ENCODE measurements at regions not wholly inside any gene's neighbourhood (a gene's known extent, or its start where the extent isn't known, plus 50 kb on each side); places are given as distances from the start of the nearest gene placed in this dataset.
"Not testable (repeated sequence)": the region's sequence is repeated elsewhere in the genome, so short reads cannot be mapped to it uniquely, and the experiment has no call there.

DNA sequence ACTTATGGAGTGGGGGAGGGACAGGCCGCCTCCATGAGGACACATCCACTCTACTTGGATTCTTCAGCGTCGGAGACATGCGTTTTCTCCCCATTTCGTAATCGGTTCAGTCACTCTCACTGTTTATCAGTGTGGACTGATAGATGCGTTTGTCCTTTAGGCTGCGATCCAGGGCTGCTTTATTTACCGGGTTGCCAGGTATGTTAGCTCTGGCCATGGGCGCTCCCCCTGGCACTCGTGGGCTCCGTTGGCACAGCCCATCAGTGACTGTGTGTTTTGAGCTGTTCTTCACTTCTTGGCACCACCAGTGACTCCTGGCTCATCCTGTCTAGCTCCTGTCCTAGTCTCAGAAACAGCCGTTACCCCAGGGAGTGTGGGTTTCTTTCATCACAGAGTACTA is 1203.3 kb downstream of the BRD1 start:
- H3K27me3 ChIP-seq (ENCODE audit: low read length) = no peaks in the 10 kb centered on the region
- no peaks in the 10 kb centered on the region for H3K79me2 ChIP-seq (ENCODE audit: low read length)
- DNase-seq = no peak
- no peak overlapping the region for H2AFZ ChIP-seq (ENCODE audit: low read length)
- H3K9me3 ChIP-seq (ENCODE audit: low read length) = no peaks in the 10 kb centered on the region
- no peak overlapping the region for H3K4me3 ChIP-seq (ENCODE audit: low read length)
- H3K9ac ChIP-seq (ENCODE audit: low read length) = no peak overlapping the region
- no peak overlapping the region for H3K27ac ChIP-seq (ENCODE audit: low read length)
- no peaks in the 10 kb centered on the region for H4K20me1 ChIP-seq (ENCODE audit: insufficient read depth, low read depth, low read length)
- H3K9me2 ChIP-seq (replicated peaks; ENCODE audit: insufficient read depth, low read length) = no peaks in the 10 kb centered on the region
- no peak overlapping the region for H3K4me2 ChIP-seq (ENCODE audit: low read depth, low read length, poor library complexity, severe bottlenecking)
- no peaks in the 10 kb centered on the region for H3K36me3 ChIP-seq (ENCODE audit: insufficient read depth, low read length)
- H3K4me1 ChIP-seq (ENCODE audit: low read length) = no peaks in the 10 kb centered on the region

DNA sequence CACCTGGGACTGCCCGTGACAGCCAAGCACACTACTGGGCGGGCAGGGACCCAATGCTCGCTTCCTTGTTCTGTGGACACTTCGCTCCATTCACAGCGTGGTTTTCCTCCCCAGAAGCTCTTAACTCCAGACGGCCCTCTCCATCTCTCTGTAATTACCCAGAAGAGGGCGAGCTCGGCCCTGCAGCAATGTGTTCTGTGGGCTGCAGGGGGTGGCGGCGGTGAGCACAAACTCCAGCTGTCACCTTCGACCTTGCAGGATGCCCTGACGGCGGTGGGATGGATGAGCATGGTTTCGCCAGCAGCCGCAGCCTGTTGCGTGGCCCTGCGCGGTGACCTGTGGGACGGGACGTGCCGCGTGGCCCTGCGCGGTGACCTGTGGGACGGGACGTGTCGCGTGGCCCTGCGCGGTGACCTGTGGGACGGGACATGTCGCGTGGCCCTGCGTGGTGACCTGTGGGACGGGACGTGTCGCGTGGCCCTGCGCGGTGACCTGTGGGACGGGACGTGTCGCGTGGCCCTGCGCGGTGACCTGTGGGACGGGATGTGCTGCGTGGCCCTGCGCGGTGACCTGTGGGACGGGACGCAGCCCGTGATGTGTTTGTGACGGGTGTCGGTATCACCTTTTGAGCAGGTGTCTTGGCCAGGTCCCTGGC is 1204.7 kb downstream of the BRD1 start:
- Histone ChIP-seq H4K20me1 (ENCODE audit: insufficient read depth, low read depth, low read length) (0 out of 2 replicates have a peak, but pooled peaks cover 1% of the 10 kb centered on the region), H3K4me2 (ENCODE audit: low read depth, low read length, poor library complexity, severe bottlenecking) (no peak overlapping the region), H3K36me3 (ENCODE audit: insufficient read depth, low read length) (no peaks in the 10 kb centered on the region), H3K79me2 (ENCODE audit: low read length) (no peaks in the 10 kb centered on the region), H3K4me3 (ENCODE audit: low read length) (no peak overlapping the region), H3K27me3 (ENCODE audit: low read length) (no peaks in the 10 kb centered on the region), H2AFZ (ENCODE audit: low read length) (no peak overlapping the region), H3K9ac (ENCODE audit: low read length) (no peak overlapping the region), H3K9me2 (replicated peaks; ENCODE audit: insufficient read depth, low read length) (no peaks in the 10 kb centered on the region), H3K27ac (ENCODE audit: low read length) (no peak overlapping the region), H3K9me3 (ENCODE audit: low read length) (no peaks in the 10 kb centered on the region), H3K4me1 (ENCODE audit: low read length) (no peaks in the 10 kb centered on the region)
- DNase-seq = no peak

DNA sequence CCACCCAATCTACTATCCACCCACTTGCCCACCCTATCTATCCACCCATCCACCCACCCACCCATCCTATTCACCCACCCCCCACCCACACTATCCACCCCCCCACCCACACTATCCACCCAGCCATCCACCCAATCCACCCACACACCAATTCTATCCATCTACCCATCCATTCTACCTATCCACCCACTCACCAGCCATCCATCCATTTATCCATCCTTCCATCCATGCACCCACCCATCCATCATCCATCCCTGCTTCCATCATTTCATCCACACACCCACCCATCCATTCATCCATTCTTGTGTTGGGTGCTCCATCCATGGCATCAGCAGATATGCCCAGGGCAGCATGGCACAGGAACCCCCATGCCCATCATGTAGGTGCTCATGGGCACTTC is 1206.6 kb downstream of the BRD1 start:
- H3K9me2 ChIP-seq (replicated peaks; ENCODE audit: insufficient read depth, low read length) = no peaks in the 10 kb centered on the region
- H3K9ac ChIP-seq (ENCODE audit: low read length) = no peak overlapping the region
- no peak for DNase-seq
- H3K27me3 ChIP-seq (ENCODE audit: low read length) = no peaks in the 10 kb centered on the region
- H3K36me3 ChIP-seq (ENCODE audit: insufficient read depth, low read length) = no peaks in the 10 kb centered on the region
- no peak overlapping the region for H2AFZ ChIP-seq (ENCODE audit: low read length)
- H3K9me3 ChIP-seq (ENCODE audit: low read length) = no peaks in the 10 kb centered on the region
- H3K27ac ChIP-seq (ENCODE audit: low read length) = no peak overlapping the region
- H4K20me1 ChIP-seq (ENCODE audit: insufficient read depth, low read depth, low read length) = 0 out of 2 replicates have a peak, but pooled peaks cover 4% of the 10 kb centered on the region
- no peaks in the 10 kb centered on the region for H3K4me1 ChIP-seq (ENCODE audit: low read length)
- no peak overlapping the region for H3K4me3 ChIP-seq (ENCODE audit: low read length)
- H3K79me2 ChIP-seq (ENCODE audit: low read length) = no peaks in the 10 kb centered on the region
- H3K4me2 ChIP-seq (ENCODE audit: low read depth, low read length, poor library complexity, severe bottlenecking) = no peak overlapping the region

DNA sequence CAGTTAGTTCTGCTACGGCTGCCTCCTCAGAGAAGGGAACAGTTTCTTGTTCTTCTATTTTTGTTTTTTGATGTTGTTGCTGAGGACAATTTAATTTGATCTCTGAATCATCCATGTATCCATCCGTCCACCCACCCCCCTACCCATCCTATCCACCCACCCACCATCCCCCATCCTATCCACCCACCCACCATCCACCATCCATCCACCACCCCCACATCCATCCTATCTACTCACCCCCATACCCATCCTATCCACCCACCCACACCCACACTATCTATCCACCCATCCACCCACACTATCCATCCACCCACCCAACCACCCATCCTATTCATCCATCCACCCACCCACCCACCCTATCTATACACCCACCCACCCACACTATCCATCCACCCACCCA is 1207.2 kb downstream of the BRD1 start:
- H3K27ac ChIP-seq (ENCODE audit: low read length); H3K36me3 ChIP-seq (ENCODE audit: insufficient read depth, low read length); H3K27me3 ChIP-seq (ENCODE audit: low read length); DNase-seq; H3K4me3 ChIP-seq (ENCODE audit: low read length); H3K9me3 ChIP-seq (ENCODE audit: low read length); H3K4me2 ChIP-seq (ENCODE audit: low read depth, low read length, poor library complexity, severe bottlenecking); H4K20me1 ChIP-seq (ENCODE audit: insufficient read depth, low read depth, low read length); H3K4me1 ChIP-seq (ENCODE audit: low read length); H2AFZ ChIP-seq (ENCODE audit: low read length); H3K79me2 ChIP-seq (ENCODE audit: low read length); H3K9me2 ChIP-seq (replicated peaks; ENCODE audit: insufficient read depth, low read length); H3K9ac ChIP-seq (ENCODE audit: low read length): not testable (repeated sequence)

DNA sequence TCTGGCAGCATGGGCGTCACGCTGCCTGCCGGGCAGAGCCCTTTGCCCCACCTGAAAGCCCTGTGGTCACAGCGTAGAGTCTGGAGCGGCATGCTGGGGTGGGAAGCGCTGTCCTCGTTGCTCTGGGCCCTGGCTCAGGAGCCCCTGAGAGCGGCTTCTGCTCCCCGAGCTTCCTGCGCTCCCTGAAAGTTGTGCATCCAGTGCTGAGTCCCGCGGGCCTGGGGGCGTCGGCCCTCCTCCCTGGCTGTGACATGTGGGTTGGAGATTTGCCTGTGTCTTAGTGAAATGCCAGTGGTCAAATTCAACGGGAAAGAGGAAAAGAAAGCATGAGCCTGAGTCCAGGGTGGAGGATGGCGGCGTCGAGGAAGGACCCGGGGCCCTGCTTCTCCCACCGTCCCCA is 1208.0 kb downstream of the BRD1 start:
- DNase-seq = no peak
- H3K4me2 ChIP-seq (ENCODE audit: low read depth, low read length, poor library complexity, severe bottlenecking) = no peak overlapping the region
- no peak overlapping the region for H3K4me3 ChIP-seq (ENCODE audit: low read length)
- H3K27ac ChIP-seq (ENCODE audit: low read length) = no peak overlapping the region
- H3K4me1 ChIP-seq (ENCODE audit: low read length) = no peaks in the 10 kb centered on the region
- H4K20me1 ChIP-seq (ENCODE audit: insufficient read depth, low read depth, low read length) = 0 out of 2 replicates have a peak, but pooled peaks cover 4% of the 10 kb centered on the region
- H3K9ac ChIP-seq (ENCODE audit: low read length) = no peak overlapping the region
- H3K79me2 ChIP-seq (ENCODE audit: low read length) = no peaks in the 10 kb centered on the region
- H2AFZ ChIP-seq (ENCODE audit: low read length) = no peak overlapping the region
- no peaks in the 10 kb centered on the region for H3K9me2 ChIP-seq (replicated peaks; ENCODE audit: insufficient read depth, low read length)
- H3K27me3 ChIP-seq (ENCODE audit: low read length) = no peaks in the 10 kb centered on the region
- H3K9me3 ChIP-seq (ENCODE audit: low read length) = no peaks in the 10 kb centered on the region
- no peaks in the 10 kb centered on the region for H3K36me3 ChIP-seq (ENCODE audit: insufficient read depth, low read length)

DNA sequence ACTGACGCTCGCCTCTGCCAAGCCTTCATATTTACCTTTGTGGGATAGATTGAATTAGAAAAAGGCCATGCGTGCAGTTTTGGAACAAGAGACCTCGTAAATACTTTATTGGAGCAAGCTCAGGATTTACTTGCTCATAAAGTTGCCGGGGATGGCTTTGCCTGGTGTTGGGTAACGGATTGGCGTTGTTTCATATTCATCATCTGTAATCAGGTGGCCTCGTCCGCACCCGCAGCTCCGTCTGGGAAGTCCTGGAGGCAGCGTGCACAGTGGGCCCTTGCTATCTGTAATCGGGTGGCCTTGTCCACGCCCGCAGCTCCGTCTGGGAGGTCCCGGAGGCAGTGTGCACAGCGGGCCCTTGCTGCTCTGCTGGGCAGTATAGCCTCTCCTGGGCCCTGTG is 1209.3 kb downstream of the BRD1 start:
- H4K20me1 ChIP-seq (ENCODE audit: insufficient read depth, low read depth, low read length) = 0 out of 2 replicates have a peak, but pooled peaks cover 8% of the 10 kb centered on the region
- no peak overlapping the region for H3K9ac ChIP-seq (ENCODE audit: low read length)
- H3K79me2 ChIP-seq (ENCODE audit: low read length) = no peaks in the 10 kb centered on the region
- H3K27ac ChIP-seq (ENCODE audit: low read length) = no peak overlapping the region
- DNase-seq = no peak
- H2AFZ ChIP-seq (ENCODE audit: low read length) = no peak overlapping the region
- no peaks in the 10 kb centered on the region for H3K4me1 ChIP-seq (ENCODE audit: low read length)
- H3K4me2 ChIP-seq (ENCODE audit: low read depth, low read length, poor library complexity, severe bottlenecking) = no peak overlapping the region
- no peak overlapping the region for H3K4me3 ChIP-seq (ENCODE audit: low read length)
- no peaks in the 10 kb centered on the region for H3K27me3 ChIP-seq (ENCODE audit: low read length)
- no peaks in the 10 kb centered on the region for H3K36me3 ChIP-seq (ENCODE audit: insufficient read depth, low read length)
- H3K9me2 ChIP-seq (replicated peaks; ENCODE audit: insufficient read depth, low read length) = no peaks in the 10 kb centered on the region
- no peaks in the 10 kb centered on the region for H3K9me3 ChIP-seq (ENCODE audit: low read length)

DNA sequence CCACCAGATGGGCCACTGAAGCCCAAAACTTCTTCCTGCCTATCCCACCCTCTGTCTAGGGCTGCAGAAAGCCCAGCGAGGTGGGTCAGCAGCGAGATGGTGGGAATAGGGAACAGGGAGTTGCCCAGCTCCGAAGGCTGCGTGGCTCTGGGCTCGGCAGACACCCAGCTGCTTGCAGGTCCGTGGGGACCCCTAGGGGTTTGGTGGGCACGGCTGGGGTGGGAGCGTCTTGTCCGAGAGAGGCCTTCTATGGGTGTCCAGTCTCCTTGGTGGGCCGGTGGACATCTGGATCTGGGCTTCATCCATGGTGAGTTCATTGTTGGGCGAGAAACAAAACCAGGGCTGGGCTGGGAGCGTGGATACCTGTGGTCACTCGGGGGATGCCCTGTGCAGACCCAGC is 1211.0 kb downstream of the BRD1 start:
- 0 out of 2 replicates have a peak, but pooled peaks cover 8% of the 10 kb centered on the region for H4K20me1 ChIP-seq (ENCODE audit: insufficient read depth, low read depth, low read length)
- H3K9me3 ChIP-seq (ENCODE audit: low read length) = no peaks in the 10 kb centered on the region
- no peak overlapping the region for H3K4me3 ChIP-seq (ENCODE audit: low read length)

DNA sequence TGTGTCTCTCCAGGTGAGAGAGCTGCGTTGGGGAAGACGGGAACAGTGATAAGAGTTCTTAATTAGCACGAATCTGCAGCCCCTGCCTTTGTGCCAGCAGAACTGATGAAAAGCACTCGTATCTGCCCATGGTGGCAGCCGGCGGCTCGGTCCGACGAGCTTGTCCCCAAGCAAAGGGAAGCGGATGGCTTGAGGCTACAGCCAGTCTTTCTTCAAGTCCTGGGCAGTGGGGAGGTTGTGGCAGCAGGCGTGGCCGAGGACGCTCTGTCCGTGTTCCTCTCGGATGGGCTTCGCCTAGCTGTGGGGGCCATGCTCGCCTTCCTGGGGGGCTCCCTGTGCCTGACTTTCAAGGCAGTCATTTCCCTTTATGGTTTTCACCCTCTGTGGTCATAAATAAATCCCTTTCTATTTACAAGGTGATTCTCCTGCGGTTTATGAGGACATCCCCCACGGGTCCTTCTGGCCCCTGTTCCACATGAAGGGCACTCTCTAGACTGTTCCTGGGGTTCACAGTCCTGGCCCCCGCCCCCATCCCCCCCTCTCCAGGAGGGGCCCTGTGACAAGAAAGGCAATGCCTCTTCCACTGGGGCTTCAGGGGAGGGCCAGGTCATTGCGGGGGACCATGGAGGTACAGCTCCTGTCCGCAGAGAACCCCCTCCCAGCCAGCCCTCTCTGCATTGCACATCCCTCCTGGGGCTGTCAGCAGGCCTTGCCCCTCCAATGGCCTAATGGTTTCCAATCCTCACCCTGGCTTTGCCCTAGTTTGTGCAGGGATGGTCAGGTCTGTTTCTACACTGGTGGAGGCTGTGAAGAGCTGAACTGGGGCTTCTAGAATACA is 1212.3 kb downstream of the BRD1 start:
- H2AFZ ChIP-seq (ENCODE audit: low read length) = no peak overlapping the region
- no peak overlapping the region for H3K9ac ChIP-seq (ENCODE audit: low read length)
- H3K4me2 ChIP-seq (ENCODE audit: low read depth, low read length, poor library complexity, severe bottlenecking) = no peak overlapping the region
- H4K20me1 ChIP-seq (ENCODE audit: insufficient read depth, low read depth, low read length) = 0 out of 2 replicates have a peak, but pooled peaks cover 8% of the 10 kb centered on the region
- no peak overlapping the region for H3K27ac ChIP-seq (ENCODE audit: low read length)
- no peaks in the 10 kb centered on the region for H3K9me2 ChIP-seq (replicated peaks; ENCODE audit: insufficient read depth, low read length)
- no peak overlapping the region for H3K4me3 ChIP-seq (ENCODE audit: low read length)
- no peaks in the 10 kb centered on the region for H3K27me3 ChIP-seq (ENCODE audit: low read length)
- H3K4me1 ChIP-seq (ENCODE audit: low read length) = no peaks in the 10 kb centered on the region
- no peaks in the 10 kb centered on the region for H3K9me3 ChIP-seq (ENCODE audit: low read length)
- no peak for DNase-seq
- no peaks in the 10 kb centered on the region for H3K79me2 ChIP-seq (ENCODE audit: low read length)
- H3K36me3 ChIP-seq (ENCODE audit: insufficient read depth, low read length) = no peaks in the 10 kb centered on the region

More for the DNA sequence above, 1211.0 kb downstream of the BRD1 start:
- Histone ChIP-seq H3K36me3 (ENCODE audit: insufficient read depth, low read length) (no peaks in the 10 kb centered on the region), H3K4me2 (ENCODE audit: low read depth, low read length, poor library complexity, severe bottlenecking) (no peak overlapping the region), H3K9me2 (replicated peaks; ENCODE audit: insufficient read depth, low read length) (no peaks in the 10 kb centered on the region), H2AFZ (ENCODE audit: low read length) (no peak overlapping the region), H3K27ac (ENCODE audit: low read length) (no peak overlapping the region), H3K4me1 (ENCODE audit: low read length) (no peaks in the 10 kb centered on the region), H3K79me2 (ENCODE audit: low read length) (no peaks in the 10 kb centered on the region), H3K27me3 (ENCODE audit: low read length) (no peaks in the 10 kb centered on the region), H3K9ac (ENCODE audit: low read length) (no peak overlapping the region)
- DNase-seq = no peak

Data from Karpas-422 (cell line).